Astrocyte (in vitro differentiated cells and primary cell): ENCODE measurements at regions not wholly inside any gene's neighbourhood (a gene's known extent, or its start where the extent isn't known, plus 50 kb on each side); places are given as distances from the start of the nearest gene placed in this dataset.

Experiments
- CTCF ChIP-seq: IDR thresholded peaks from 2 replicates; pipeline ENCODE4 v1.5.1; 2011; ENCODE audit warnings: low read depth, mild to moderate bottlenecking, inconsistent platforms, low read length, moderate library complexity; ENCODE audit not compliant: insufficient read depth
- EZH2 ChIP-seq: IDR thresholded peaks from 2 replicates; pipeline ENCODE4 v1.6.1; 2012; ENCODE audit warnings: mild to moderate bottlenecking, low read length, inconsistent platforms; ENCODE audit not compliant: insufficient read depth

- TF ChIP-seq CTCF (no peak), EZH2 (no peak)
Observed at GRCh38 chr2:234865586-234865985, 86.2 kb upstream of the SH3BP4 start.
